ENCODE measurements at regions not wholly inside any gene's neighbourhood (a gene's known extent, or its start where the extent isn't known, plus 50 kb on each side); places are given as distances from the start of the nearest gene placed in this dataset.

DNA sequence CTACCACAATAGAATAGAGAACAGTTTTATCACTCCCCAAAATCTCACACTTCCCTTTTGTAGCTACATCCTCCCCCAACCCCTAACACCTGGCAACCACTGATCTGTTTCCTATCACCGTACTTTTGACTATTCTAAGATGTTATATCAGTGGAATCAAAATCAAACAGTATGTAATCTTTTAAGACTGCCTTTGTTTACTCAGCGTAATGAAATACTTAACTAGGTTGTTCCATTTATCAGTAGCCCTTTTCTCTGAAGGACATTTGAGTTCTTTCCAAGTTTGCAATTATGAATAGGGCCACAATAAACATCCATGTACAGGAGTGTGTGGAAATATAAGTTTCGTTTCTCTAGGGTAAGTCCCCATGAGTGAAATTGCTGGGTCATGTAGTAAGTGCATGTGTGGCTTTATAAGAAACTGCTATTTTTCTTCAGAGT is 372.3 kb downstream of the SV2B start:
- no peak for DNase-seq (ENCODE audit: low spot score)

DNA sequence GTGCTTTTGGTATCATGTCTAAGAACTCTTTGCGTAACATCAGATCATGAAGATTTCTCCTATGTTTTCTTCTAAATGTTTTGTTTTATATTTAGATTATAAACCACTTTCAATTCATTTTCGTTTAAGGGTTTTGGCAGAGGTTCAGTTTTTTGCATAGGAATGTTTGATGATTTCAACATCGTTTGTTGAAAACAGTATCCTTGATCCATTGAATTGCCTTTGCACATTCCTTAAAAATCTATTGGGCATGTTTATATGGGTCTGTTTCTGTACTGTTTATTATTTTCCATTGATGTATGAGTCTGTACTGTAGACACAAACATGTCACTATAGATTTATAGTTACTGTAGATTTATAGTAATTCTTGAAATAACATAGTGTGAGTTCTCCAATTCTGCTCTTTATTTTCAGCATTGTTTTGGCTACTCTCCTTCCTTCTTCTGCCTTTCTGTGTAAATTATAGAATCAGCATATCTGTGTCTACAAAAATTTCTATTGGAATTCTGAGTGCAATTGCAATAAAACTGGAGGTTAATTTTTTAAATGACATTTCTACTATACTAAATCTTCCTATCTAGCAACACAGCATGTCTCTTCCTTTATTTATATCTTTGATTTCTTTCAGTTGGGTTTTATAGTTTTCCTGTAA is 374.0 kb downstream of the SV2B start:
- DNase-seq (ENCODE audit: low spot score) = no peak

DNA sequence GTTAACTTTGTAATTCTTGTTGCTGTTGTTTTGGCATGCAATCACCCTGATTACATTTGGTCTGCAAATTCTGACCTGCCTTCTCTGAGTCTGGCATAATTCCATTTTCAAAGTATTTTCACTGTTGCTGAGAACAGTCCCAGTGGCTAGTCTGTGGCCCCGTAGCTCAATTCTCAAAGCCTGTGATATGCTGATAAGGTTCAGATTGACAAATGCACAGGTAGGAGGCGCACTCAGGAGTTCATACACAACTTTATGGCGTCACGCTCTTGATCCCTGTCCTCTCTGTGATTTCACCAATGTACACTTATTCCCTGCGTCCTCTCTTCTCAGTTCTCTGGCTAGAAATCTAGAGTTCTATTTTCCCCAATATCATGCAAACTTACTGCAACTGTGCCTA is 376.6 kb upstream of the SLCO3A1 start:
- no peak for DNase-seq (ENCODE audit: low spot score)

DNA sequence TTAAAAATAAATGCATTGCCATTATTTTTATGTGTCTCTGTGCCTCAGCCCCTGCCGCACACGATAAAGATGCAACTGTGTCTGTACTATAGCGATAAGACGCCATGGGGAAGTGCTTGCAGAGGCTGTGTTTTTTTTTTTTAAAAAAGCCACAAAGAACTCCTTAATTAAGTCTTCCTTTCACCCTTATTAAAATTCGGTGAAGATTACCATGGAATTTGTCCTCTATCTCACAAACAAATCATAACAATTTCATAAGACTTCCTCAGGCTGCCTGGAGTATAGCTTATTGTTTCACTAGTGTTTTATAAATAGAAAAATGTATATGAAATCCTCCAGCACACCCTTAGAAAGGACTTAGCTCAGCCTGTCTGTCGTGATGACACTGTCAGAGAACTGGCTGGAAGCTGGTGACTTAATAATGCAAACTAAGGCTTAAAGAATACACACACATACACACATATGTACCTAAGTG is 374.8 kb upstream of the SLCO3A1 start:
- no peak for DNase-seq (ENCODE audit: low spot score)

DNA sequence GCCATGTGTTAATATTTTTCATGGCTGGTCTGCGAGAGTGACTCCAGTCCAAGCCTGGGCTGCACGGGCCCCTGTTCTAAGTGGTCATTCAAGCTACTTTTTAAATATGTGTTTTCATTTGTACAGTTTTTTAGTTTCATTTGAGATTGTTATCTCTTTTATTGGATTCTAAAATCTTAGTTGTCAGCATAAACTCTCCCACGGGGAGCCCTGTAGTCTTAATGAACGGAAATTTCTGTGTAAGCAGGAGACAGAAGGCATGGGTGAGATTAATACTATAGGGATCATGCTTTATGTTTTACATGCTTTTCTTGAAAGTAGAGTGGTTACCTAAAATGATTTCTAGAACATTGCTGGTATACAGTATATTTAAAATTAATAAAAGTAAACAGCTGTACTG is 373.1 kb upstream of the SLCO3A1 start:
- DNase-seq (ENCODE audit: low spot score) = no peak

DNA sequence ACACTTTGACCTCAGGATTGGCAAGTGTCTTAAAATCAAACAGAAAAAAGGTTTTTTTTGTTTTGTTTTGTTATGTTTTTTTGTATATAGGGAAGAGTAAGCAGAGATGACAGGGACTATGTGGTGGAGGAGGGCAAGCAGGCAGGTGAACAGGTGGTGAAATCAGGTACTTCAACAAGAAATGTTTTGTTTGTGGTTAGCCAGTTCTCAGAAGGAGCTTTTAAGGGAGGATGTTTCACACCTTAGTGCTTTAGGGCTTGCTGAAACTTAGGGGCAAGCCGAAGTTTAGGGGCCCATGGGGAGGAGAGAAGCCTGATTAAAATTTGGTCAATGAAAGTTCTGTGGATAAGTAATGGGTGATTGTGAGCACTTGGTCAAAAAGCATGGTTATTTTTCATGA is 370.7 kb upstream of the SLCO3A1 start:
- DNase-seq (ENCODE audit: low spot score) = no peak

DNA sequence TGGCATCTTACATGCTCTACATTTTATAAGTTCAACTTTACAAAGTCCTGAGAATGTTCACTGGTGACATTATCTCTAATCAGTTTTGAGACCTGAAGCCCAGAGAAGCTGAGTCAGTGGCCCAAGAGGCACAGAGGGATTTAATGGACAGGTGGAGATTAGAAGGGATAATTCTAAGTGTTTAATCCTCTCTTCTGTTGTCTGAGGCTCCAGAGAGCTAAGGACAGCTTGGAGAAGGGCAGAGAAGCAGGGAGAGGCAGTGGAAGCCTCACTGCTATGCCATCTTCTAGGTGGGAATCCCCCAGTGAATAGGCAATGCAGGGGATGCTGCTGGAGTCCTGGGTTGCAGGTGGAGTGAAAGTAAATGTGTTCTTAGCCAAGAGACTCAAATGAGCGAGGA is 369.4 kb upstream of the SLCO3A1 start:
- no peak for DNase-seq (ENCODE audit: low spot score)

DNA sequence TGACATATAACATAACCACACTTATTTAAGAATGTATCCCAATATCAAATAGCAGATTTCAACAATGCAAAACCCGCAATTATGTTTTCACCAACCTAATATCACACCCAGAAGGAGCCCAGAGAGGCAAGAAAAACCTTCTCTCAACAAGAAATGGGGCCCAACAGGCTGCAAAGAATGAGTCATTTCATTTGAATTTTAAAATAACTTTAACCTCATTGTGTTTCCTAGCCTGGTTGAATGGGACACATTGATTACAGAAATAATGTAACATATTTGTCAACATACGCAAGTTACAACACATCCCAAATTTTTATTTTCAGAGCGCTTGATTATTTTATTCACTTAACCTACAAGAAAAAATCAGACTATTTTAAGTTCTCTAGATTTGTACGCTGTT is 365.1 kb upstream of the SLCO3A1 start:
- no peak for DNase-seq (ENCODE audit: low spot score)

DNA sequence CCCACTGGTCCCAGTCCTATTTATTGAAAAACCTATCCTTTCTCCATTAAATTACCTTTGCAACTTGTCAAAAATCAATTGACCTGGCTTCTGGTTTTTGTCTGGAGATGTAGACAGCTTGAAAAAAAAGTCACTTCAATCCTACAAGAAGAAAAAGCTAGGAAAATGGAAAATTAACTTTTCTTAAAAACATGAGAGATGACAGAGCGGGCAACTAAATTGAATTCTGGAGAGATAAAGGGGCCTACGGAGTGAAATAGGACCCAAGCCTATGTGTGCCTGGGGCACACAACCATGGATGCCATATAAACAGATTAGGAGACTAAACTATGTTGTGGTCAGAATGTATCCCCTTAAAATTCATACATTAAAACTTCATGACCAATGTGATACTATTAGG is 363.3 kb upstream of the SLCO3A1 start:
- DNase-seq (ENCODE audit: low spot score) = no peak

DNA sequence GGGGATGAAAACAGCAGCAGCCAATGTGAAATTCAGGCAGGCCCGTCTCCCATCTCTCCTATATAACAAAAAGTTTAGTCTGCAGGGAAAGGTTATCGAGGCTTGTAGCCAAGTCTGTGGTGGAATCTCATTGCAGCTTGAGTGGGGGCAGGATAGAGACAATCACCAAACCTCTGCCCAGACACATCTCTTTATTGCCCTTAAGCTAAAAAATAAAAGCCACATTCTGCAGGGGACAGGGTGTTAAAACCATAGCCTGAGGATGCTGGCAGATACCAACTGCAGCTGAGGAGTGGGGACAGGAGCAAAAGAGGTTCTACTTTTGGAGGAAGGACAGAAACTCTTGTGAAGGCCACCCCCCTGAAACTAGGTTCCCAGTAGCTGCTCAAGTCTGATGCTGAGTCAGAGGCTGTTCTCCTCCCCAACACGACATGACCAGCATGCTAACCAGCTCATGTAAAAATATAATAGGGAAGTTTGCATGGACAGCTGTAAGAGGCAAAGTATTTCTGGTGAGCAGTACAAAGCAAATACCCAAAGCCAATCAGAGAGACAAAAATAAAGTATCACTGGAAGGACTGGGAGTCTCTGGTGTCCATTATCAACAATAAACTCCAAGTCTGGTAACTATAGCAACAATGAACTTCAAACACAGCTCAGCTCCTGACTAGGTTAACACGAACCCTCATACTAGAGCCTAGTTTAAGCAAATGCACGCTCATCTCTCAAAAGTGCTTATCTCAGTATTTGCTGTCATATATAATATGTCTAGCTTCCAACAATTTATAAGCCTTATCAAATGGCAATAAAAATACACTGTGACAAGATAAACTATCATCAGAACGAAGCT is 362.2 kb upstream of the SLCO3A1 start:
- no peak for DNase-seq (ENCODE audit: low spot score)

DNA sequence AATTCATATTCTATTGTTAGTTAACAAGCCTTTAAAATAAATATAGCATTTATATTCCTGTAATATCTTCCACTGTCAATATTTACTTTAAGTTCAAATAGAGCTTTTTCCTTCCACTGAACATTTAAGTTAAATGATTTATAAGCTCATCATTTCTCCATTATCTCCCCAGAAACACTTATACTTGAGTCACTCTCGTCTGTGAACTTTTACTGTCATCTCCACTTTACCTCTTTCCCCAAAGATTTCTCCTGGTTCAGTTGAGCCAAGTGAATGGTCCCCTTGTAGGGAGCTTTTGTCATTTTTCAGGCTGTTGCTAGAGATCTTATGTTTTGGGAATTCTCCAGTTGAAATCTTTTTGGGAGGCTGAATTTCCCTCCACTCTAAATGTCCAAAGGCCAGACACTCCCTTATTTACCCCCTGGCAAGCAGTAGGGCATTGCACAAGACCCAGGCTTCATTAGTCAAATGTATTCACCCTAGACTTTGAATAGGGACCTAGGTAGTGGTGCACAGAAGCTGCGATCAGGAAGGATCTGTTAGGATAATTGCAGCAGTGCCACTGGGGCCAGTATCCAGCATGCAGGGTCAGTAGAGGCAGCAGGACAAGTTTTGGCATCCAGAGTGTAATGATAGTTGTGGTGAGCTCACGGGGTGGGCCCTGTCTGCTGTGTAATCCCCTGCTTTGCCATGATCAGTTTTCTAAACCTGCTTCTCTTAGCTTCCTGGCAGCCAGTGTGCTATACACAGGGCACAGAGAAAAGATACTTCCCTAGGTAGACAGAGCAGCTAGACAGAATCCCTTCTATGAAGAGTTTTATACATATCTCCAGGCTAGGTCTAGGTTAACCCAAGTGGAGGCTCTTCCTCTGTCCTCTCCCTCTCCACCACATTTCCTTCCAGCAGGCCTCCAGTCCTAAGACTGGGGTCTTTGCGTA is 356.5 kb upstream of the SLCO3A1 start:
- DNase-seq (ENCODE audit: low spot score) = no peak

DNA sequence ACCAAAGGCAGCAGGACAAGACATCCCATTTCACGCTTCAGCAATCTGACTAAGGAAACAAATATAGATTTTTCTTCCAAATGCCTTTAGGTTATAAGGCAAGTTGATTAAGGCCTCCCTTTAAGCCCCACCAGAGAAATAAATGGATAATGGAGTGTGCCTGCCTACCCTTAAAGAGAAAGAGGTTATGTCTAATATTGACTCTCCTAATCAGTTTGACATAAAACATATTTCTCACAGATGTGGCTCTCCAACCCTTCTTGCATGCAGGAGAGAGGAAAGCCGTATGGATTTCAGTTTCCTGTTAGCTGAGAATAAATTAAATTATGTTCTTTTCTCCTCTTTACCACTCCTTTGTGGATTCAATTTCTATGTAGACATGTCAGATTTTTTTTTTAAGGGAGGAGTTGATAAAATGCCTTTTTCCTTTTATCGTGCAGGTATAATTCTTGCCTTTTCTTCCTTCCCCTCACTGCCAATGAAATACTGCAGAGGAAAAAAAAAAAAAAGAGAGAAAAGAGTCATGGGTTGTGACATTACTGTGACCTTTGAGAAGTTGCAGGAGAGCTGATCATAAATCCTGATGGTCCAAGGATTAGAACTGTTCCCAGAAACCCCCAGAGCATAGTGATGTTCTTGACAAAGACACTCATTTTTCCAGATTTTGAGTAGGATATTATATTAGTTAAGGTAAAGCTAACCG is 355.3 kb upstream of the SLCO3A1 start:
- no peak for DNase-seq (ENCODE audit: low spot score)

DNA sequence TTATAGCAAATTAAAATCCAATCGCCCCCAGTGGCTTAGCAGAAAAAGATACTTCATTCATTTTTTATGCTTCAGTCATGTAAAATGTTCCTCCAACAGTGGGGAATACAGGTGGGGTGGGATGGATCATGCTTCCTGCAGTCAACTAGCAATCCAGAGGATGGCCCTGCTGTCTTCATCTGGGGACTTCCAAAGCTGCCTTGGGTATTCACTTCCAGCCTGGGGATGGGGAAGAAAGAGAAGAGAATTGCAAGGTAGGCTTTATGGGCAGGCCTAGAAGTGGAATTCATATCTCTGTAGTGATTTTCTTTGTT is 354.8 kb upstream of the SLCO3A1 start:
- no peak for DNase-seq (ENCODE audit: low spot score)

DNA sequence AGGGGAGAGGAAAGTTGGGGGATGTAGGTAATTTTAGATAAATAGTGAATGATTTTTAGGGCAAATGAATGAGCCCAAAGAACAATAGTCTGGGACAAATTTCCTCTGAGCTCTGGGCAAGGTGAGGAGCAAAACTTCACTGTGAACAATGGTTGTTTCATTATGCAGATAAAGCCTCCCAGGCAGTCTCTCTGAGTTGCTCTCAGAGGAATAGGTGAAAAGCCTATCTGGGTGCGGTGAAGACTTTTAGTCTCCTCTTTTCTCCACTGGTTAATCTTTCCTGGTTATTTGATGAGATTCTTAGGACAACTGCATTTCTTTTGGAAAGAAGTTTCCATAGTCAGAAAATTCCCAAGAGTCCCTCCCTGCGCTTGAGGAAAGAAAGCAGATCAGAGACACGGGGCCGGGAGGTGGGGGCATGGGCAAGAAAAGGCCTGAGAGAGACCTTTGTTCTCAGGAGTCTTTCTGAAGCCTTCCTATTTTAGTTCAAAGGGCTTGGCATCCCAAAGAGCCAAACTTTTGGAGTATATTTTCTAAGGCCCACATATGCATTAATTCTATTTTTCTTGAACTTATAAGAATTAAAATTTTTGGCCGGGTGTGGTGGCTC is 353.6 kb upstream of the SLCO3A1 start:
- no peak for DNase-seq (ENCODE audit: low spot score)

DNA sequence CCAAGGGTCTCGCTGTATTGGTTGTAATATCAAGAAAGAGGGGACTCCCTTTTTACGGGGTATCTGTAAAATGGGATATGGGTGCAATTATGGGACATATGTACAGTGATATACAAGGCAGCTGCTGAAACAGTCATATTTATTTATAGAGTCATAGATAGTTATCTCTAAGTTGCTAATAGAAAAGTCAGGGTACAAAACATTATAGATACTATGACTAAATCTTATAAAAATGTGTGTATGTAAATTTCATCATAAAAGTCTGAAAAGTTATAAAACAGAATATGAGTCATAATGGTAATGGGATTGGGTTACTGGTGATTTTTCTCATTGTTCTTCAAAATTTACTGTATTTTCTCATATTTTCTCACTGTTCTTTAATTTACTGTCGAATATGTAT is 344.9 kb upstream of the SLCO3A1 start:
- DNase-seq (ENCODE audit: low spot score) = no peak

DNA sequence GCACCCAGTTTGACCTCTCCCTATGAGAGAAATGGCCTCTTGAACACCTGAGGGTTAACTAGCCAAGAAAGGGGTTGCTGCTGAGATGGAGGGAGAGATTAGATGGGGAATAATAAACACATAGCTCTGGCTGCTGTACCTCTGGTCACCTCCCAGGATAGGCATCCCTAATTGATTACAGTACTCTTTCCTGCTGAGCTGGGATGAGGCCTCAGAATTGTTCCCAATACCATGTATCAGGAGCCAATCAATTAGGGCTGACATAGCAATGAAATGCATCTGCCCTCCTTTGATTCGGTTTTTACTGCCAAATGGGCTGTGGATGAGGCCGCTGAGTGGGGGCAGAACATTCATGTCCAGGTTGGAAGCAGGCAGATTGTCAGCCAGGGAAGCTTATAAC is 339.4 kb upstream of the SLCO3A1 start:
- DNase-seq (ENCODE audit: low spot score) = no peak

DNA sequence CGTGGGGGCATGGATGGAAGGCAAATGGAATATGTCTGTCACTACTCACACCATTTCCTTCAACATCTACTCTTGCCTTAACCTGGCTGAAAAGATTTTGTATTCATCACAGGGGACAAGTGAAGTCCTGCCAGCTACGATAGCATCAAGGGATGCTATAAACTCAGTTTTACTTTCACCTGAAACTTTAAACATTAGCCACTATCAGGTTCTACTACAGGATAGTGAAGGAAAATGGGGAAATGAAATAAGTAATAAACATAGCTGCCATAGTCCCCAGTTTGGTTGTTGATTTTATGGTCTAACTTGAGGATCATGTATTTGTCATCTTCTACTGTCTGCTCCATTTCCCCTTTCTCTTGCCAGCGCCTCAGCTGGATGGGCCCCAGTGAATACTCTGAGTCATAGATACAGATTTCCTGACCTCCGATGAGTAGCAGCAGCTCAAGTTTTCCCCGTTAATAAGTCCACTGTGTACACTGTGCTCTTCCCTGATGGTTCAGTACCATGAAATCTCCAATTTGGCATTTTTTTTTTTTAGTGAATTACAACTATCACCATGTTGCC is 338.2 kb upstream of the SLCO3A1 start:
- peak; percentile 49 for DNase-seq (ENCODE audit: low spot score)

DNA sequence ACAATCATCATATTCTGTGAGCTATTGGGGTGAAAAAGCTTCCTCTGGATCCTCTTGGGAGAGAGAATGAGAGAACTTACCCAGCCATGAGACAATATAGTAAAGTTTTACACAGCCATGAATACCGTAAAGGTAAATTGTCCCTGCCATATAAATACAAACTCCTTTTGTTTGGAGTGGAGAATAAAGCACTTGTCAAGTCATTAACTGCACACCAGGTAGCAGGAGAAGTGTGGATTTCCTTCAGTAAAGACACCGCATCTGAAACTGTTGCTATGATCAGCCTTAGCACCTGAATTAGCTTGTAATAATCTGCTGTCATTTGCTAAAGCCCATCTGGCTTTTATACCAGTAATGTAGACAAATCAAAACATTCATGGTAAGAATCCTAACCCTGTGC is 336.6 kb upstream of the SLCO3A1 start:
- no peak for DNase-seq (ENCODE audit: low spot score)

DNA sequence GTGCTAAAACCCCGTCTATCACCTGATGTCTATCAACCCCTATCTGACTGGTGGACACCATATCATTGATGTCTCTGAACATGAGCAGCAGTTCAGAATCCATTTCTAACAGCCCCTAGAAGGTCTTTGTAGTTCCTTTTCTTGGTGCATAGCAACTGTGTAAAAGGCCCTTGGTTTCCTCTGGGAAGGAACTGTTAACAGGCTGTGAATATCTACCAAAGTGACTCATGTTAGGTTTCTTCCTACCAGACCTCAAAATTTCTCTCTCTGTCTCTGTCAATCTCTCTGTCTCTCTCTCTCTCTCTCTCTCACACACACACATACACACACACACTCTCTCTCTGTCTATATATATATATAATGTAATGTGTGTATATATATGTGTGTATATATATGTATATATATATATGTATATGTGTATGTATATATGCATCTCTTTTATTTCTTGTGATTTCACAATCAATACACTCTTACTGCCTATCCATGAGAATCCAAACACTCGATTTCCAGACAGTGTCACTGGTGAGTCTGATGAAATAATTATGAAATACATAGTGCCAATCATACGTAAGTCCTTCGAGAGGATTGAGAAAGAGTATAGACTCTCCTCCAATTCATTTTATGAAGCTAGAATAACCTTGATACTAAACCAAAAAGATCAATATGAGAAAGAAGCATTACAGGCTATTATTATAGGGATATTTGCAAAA is 335.9 kb upstream of the SLCO3A1 start:
- no peak for DNase-seq (ENCODE audit: low spot score)

DNA sequence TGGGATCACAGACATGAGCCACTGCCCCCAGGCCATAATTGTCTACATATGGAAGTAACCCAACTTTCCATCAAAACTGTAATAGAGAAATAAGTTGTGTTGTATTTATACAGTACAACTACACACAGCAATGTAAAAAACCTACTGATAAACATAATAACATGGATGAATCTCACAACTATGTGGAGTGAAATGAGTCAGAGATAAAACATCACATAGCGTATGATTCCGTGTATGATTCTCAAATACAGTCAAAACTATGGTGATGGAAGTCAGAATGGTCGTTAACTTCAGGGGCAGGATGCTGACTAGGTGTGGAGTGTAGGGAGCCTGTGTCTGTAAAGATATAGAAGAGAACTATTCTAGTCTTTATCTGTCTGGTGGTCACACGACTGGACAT is 332.7 kb upstream of the SLCO3A1 start:
- no peak for DNase-seq (ENCODE audit: low spot score)
